SKM-1 treated with dmso at 0.1 percent for 144 hours (cell line): ENCODE measurements at regions not wholly inside any gene's neighbourhood (a gene's known extent, or its start where the extent isn't known, plus 50 kb on each side); places are given as distances from the start of the nearest gene placed in this dataset.
"Not testable (repeated sequence)": the region's sequence is repeated elsewhere in the genome, so short reads cannot be mapped to it uniquely, and the experiment has no call there.

Experiments
- DNase-seq: peaks from one replicate; lab custom pipeline; 2025; ENCODE audit not compliant: unreplicated experiment; lab: John Stamatoyannopoulos, UW

DNA sequence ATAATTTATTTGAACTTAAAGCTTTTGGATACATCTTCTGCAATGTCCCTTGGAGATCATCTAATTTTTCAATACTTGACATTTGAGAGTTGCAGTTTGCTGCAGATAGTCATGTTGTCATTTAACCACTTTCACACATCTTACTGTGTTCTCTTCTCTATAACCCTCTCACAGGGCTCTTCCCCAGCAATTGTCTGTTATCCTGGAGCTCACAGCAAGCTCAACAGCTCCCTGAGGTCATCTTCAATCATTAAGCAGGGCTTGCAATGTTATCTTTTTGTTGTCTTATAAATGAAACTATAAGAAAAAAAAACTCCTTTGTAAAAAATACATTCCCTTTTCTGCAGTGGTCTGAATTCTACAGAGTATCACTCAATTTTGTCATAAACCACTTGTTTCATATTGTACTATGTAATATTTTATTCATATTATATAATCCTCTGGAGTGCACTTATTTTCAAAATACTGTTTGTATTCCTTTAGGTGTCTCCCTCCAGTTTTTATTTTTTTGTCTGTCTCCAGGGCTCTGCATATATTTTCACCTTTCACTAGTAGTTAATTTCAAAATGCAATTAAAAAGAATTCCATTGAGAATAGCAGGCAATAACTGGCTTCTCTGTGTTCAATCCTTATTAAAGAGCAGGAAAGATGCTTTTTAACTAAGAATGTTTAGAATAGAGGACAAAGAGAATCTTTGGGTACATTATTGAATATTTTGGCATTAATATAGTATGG is 106.3 kb upstream of the ARSJ start:
- no peak for DNase-seq

DNA sequence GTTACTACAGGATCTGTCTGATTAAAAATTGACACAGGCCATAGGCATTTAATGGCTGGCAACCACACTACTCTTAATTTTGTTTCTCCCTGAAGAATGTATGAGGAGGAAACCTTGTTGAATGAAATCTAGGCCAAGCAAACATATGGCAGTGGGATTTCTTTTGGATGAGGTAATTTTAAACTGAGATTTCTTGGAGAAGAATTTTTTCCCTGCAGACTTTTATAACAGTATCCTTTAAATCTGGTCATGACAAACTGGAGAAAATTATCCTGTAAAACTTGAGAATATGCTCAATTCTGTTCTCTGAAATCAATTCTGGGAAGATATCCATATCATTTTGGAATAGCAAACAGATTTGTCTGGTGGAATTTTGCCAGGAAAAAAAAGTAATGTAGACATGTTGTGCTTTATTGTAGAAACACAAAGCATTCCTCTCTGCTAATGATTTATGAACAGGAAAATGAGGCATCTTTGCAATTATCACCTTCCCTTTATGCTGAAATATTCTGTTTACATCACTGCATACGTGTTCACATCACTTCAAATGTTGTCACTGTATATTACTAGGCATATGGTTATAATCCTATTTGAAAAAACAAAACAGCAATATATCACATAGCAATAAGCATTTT is 108.3 kb upstream of the ARSJ start:
- DNase-seq: no peak

DNA sequence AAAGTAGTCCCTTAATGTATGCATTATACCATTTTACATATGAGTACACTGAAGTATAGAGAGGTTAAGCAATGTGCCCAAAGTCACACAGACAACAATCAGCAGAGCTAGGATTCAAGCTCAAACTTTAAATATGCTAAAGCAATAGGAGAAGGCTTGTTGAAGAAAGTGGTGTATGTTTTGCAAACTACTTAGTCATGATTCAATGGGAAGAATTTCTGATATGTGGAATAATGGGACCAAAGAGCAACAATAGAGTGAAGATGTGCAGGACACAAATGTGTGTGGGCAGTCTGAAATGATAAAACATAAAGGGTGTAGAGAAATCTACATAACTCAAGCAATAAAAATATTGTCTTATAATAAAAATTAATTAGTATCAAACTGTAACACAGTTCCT is 109.0 kb upstream of the ARSJ start:
- no peak for DNase-seq

DNA sequence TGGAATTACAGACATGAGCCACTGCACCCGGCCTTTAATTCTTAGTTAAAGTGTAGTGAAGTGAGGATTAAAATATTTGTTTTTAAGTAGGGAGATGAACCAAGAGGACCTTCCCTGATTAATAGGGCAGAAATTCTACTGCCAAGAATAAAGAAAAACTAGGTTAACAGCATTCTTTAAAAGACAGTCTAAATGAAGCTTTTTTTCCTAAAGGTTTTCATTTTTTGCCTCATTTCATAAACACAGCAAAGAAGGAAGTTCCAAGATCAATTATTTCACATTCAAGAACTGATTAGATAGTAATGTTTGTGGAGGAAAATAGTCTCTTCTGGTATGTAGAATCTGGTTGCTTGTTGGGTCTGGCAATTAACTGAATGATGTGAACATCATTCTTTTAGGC is 112.1 kb upstream of the ARSJ start:
- DNase-seq: no peak

DNA sequence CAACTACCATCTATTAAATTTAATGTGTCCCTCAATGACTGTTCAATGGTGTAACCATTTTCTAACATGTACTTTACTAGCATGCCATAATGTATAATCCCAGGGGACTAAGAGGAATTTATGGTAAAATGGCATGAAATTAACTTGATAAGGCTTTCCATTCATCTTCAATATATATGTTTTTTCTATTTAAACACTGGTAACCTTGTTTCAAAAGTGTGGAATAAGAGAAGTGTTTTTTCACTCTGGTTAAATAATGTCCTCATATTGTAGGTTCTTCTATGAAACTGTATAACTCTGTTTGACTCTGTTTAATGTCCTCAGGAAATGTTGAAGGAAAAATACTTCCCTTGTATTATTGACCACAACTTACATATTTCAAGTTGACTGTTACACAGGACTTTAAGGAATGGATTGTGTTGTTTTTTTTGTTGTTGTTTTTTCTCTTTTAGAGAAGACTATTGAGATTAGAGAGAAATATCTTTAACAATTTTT is 113.8 kb upstream of the ARSJ start:
- DNase-seq: no peak

DNA sequence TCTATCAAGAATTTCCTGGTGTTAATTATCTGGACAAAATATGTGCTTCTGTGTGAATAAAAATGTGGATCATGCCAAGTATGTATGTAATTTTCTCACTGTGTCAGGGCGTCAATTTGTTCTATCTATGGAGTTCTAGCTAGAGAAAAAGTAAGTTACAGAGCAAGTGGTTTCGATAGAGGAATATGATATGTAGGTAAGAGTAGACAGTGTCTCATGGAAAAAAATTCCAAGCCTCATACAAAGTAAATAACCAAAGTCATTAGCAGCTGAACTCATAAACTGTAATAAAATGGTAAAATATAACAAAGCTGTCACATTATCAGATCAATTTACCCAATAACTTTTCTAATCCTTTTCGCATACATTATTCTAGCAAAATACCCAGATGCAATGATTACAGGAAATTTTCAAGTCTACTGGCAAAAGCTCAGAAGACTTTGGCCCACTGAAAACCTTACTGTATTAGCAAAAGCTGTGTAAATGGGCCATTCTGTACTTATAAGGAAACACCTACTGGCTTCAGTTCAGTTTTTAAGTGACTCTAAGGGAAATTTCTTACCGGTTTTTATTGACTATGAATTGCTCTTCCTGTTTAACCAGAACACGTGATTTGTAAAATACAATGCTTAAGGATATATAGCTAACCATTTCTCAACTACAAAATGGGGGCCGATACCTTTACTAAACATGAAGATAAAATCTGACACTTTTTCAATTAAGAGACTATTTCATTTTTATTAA is 121.0 kb upstream of the ARSJ start:
- no peak for DNase-seq

DNA sequence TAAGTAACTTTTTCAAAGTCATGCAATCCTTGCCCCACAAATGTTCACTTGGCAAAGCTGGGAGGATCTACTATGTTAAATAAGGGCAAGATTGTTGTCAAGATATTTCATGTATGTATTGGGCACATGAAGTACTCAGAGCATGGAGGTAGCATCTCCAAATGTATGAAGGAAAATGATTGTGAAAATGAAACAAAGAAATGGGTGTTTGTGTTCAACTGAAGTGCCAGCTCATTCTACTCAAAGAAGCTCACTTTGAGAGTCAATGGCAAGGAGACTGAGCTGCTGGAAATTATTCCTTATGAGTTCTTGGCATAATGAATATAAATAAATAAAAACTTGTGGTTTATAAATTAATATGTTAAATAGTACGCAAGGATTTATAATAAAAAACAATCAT is 124.5 kb upstream of the ARSJ start:
- no peak for DNase-seq

DNA sequence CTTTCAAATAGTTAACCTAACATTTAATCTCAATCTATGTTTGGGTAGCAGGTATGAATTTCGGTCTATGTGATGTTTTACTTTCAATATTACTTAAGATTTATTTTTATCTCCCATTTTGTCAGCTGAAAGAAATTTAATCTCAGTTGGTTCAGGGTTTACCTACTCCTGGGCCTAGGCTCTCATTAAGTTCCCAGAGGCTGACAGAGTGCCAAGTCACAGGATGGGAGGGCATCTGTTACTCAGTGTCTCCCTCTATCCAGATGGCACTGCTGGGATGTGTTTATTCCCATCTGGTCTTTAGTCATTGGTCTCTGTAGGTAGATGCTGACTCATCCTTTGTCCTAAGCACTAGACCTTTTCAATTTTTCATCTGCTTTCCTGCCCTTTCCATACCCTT is 129.4 kb upstream of the ARSJ start:
- no peak for DNase-seq

DNA sequence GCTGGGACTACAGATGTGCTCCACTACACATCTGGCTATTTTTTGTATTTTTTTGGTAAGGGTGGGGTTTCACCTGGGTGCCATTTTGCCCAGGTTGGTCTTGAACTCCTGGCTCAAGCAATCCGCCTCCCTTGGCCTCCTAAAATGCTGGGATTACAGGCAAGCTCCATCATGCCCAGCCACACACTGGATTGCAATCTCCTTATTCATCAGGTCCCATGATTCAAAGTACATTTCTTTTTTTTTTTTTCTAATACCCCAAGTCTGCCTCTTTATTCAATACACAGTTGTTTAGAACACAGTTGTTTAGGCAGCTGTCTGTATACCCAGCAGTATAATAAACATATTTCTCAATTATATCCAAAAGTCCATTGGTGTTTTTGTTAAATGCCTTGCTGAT is 130.3 kb upstream of the ARSJ start:
- no peak for DNase-seq

DNA sequence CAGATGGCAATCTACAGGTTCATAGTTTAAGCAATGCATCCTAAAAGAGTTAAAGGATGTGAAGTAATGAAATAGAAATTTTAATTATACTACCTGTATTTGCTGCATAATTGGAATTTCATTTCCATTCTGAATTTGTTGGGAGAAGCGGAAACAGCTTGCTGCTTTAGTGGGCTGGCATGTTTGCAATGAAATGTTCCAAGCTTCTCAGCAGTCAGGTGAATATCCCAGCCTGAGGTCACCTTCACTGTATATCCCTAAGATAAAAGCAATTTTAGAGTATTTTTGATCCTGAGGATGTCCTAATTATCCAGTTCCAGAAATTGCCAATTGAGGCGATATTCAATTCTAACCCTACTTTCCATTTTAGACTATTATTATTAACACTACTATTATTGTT is 136.1 kb upstream of the ARSJ start:
- DNase-seq: no peak

DNA sequence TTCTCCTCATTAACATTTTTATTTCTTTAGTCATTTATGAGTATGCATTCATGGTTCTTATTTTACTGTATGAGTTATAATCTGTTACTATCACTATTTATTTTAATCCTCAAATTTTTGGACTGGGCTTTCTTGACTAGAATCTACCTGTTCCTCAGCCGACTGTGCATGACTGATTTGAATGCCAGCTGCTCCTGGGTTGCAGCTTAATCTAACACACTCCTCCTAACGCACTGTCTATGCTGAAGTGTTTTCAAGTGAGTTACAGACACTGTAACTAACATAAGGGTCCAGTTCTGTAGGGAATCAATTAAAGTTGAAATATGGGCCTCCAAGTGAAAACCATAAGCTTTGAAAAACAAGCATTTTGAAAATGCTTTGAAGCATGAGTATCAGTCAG is 137.4 kb upstream of the ARSJ start:
- DNase-seq: no peak

DNA sequence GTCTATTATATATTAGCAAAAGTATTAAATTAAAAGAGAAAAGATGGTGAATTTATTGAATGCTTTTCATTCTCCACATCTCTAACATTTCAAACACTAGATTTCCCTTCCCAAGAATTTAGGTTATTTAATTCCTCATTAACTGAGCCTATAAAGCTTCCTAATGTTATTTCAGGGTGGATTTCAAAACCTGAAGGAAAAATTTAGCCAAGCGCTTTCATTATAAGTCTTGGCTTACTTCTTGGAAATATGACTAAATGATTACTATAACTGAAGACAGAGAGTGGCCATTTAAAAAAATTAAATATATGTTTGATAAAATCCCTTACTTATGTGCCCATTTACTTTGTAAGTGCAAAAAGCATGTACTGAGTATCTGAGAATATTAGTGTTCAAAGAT is 141.8 kb upstream of the ARSJ start:
- DNase-seq: no peak

DNA sequence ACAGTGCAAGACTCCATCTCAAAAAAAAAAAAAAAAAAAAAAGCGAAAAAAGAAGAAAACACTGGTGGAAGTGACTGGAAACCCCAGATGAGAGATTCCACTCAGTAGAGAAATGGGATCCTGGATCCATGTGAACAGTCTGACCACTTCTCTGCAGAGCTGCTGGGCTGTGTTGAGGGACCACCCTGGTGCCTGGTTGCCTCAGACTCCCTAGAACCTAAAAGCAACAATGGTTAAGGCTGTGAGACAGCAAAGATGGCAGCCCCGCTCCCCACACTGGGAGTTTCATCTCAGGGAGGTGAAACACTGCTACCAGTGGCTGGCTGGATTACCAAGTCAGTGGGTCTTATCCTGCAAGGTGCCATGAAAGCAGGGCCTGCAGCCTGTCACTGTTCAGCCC is 152.8 kb upstream of the ARSJ start:
- no peak for DNase-seq

DNA sequence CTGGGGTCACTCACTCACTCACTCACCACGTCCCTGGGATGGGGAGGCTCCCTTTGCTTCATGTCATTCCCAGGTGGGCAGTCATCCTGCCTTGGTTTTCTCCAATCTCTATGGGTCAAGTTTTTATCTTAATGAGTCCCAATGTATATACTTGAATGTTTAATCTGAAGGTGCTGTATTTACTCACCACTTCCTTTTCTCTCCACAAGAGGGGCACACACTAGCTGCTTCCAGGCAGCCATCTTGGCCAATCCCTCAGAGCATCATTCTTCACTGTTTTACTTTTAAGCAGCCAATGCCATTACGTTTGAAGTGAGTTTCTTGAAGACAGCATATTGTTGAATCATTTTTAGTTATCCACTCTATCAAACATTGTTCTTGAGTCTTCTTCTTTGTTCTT is 153.4 kb upstream of the ARSJ start:
- no peak for DNase-seq

DNA sequence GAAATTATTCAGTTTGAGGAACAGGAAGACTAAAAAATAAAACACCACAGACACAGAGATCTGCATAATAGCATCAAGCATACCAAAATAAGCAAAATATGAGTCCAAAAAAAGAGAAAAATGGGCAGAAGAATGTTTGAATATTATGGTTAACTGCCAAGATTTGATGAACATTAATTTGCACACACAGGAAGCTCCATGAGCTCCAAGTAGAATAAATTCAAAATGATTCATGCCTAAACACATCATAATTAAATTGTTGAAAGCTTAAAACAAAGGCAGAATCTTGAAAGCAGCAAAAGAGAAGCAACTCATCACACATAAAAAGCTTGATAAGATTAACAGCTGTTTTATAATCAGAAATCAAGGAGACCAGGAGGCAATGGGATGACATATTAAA is 156.6 kb upstream of the ARSJ start:
- no peak for DNase-seq

DNA sequence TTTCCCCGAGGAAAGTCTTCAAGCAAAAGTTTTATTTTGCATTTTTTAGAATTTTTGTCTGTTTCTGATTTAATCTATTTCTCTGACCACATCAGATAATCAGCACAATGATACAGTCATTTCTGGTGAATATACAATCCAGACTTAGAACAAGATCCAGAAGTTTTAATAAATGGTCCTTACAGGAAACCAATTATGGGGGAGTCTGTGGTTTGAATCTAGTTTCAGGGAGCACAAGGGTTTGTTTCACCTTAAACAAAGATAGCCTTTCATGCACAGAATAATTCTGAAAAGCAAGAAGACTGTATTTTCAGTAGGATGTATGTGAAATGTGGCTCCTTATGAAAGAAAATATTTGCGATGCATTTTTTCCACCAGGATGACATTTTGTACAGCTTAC is 158.5 kb upstream of the ARSJ start:
- no peak for DNase-seq

DNA sequence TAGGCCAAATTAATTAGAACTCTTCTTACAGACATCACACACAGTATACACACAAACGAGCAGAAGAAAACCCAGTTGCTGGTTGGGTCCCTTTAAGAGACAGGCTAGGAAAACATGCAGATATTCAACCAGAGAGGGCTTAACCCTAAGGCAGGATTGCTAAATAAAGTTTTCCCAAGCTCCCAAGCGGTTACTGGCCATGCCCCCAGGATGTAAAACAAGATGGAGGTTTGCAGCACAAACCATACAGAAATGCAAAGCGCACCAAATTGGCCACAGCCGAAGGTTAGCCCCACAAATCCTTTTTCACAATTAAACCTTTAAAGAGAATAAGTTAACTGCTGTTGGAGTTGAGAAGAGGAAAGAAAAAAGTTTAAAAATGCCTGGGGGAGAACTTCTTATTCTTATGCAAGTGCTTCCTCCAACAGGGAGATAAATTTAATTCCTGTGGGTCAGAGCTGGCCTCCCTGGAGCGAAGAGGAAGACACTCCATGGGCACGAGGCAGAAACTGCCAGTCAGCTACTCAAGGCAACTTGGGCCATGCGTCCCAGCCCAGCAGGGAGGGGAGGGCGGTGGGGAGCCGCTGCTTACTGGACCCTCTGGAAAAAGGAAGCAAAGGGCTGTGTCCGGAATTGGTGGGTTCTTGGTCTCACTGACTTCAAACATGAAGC is 167.6 kb upstream of the ARSJ start:
- no peak for DNase-seq

DNA sequence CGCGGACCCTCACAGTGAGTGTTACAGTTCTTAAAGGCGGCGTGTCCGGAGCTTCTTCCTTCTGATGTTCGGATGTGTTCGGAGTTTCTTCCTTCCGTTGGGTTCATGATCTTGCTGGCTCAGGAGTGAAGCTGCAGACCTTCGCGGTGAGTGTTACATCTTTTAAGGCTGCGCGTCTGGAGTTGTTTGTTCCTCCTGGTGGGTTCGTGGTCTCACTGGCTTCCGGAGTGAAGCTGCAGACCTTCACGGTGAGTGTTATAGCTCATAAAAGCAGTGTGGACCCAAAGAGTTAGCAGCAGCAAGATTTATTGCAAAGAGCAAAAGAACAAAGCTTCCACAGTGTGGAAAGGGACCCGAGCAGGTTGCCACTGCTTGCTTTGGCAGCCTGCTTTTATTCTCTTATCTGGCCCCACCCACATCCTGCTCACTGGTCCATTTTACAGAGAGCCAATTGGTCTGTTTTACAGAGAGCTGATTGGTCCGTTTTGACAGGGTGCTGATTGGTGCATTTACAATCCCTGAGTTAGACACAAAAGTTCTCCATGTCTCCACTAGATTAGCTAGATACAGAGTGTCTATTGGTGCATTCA is 168.3 kb upstream of the ARSJ start:
- DNase-seq: not testable (repeated sequence)

DNA sequence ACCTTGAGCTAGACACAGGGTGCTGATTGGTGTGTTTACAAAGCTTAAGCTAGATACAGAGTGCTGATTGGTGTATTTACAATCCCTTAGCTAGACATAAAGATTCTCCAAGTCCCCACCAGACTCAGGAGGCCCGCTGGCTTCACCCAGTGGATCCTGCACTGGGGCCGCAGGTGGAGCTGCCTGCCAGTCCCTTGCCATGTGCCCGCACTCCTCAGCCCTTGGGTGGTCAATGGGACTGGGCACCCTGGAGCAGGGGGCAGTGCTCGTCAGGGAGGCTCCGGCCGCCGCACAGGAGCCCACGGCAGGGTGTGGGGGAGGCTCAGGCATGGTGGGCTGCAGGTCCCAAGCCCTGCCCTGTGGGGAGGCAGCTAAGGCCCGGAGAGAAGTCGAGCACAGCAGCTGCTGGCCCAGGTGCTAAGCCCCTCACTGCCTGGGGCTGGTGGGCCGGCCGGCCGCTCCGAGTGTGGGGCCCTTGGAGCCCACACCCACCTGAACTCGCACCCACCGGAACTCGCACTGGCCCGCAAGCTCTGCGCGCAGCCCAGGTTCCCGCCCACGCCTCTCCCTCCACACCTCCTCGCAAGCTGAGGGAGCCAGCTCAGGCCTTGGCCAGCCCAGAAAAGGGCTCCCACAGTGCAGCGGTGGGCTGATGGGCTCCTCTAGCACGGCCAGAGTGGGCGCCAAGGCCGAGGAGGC is 169.1 kb upstream of the ARSJ start:
- not testable (repeated sequence) for DNase-seq

DNA sequence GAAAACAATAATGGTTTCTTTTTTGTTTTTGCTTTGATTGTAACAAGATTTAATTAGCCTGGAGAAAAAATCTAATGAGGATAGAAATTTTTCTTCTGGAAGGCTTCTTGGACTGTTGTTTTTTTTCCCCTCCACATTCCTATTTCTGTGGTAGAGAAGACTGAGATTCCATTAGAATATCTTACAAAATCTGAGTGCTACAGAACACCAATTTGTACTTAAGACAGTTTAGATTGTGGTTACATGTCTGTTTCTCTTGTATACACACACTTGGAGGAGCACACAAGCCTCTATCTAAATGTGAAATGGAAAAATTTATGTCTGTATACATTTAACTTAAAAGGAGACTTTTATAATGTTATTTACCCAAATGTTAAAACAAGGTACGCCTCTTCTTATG is 176.9 kb upstream of the ARSJ start:
- no peak for DNase-seq

DNA sequence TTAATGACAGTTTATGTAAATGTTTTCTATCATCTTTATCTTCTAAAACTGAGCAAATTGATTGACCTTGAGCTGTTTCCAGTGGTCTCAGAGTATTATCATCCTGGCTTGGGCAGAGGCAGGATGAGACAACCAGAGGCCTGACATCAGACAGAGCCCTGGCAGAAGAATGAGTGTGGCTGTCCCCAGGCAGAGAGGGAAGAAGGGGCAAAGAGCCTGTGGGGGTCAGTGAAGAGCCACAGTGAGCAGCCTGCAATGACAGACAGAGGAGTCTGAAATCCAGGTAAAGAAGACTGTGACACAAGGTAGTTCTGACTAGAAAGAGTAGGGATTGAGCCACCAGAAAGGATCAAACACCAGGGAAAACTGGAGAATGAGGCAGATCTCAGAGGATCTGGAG is 182.4 kb upstream of the ARSJ start:
- DNase-seq: no peak
